Erythroblast (primary cell): ENCODE measurements at regions not wholly inside any gene's neighbourhood (a gene's known extent, or its start where the extent isn't known, plus 50 kb on each side); places are given as distances from the start of the nearest gene placed in this dataset.

Experiments used
- GATA1 ChIP-seq: IDR thresholded peaks from 2 replicates; pipeline ENCODE4 v1.6.1; 2011; ENCODE audit warnings: low read depth, mild to moderate bottlenecking, control low read depth, low read length, moderate library complexity
- POLR2A ChIP-seq: IDR thresholded peaks from 2 replicates; pipeline ENCODE4 v1.6.1; 2011; ENCODE audit warnings: mild to moderate bottlenecking, low read length

DNA sequence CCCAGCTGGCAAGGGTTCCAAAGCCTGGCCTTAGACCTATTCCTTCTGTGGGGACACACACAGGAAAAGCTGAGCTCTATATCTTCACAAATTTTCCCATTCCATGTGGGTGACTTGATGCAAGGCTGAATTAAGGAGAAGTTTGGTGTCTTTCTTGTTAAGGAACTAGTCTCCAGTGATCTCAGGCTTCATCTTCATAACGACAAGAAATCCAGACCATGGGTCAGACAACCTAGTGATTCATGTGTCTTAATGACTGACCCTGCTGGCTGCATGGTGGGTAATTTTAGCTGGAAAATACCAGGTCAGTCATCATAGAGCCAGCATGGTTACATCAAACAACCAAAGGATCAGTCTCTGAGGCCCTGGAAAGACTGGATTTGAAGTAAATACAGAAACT lies 112.7 kb upstream of the SLC4A7 start:
- no peak for TF ChIP-seq POLR2A
- TF ChIP-seq GATA1 = no peak
